PFSK-1 (cell line): ENCODE measurements at regions not wholly inside any gene's neighbourhood (a gene's known extent, or its start where the extent isn't known, plus 50 kb on each side); places are given as distances from the start of the nearest gene placed in this dataset.

Experiments
- POLR2AphosphoS5 ChIP-seq: IDR thresholded peaks from 2 replicates; pipeline ENCODE4 v1.6.1; 2012; ENCODE audit warnings: low read depth, mild to moderate bottlenecking, control low read depth, low read length, moderate library complexity
- REST ChIP-seq, 2 experiments: IDR thresholded peaks; 2 replicates each; pipeline versions ENCODE4 v1.6.1 to v1.8.0; 2011 to 2012; ENCODE audit warnings: low read depth in 2 of 2, low read length in 2 of 2, control low read depth in 1 of 2, inconsistent platforms in 1 of 2, mild to moderate bottlenecking in 1 of 2, moderate library complexity in 1 of 2; ENCODE audit not compliant: insufficient read depth in 1 of 2
- SIN3A ChIP-seq: IDR thresholded peaks from 2 replicates; pipeline ENCODE4 v1.6.1; 2012; ENCODE audit warnings: mild to moderate bottlenecking, low read length, moderate library complexity, borderline replicate concordance; ENCODE audit not compliant: insufficient read depth
- TAF1 ChIP-seq: IDR thresholded peaks from 2 replicates; pipeline ENCODE4 v1.6.1; 2012; ENCODE audit warnings: low read length, control low read depth, borderline replicate concordance; ENCODE audit not compliant: insufficient read depth

GRCh38 chr20:7291323-7291943 is 523.9 kb downstream of the BMP2 start:
- TF ChIP-seq REST (IDR thresholded peaks at IDR 0.05; ENCODE audit: insufficient read depth in 1 of 2, low read depth in 2 of 2, low read length in 2 of 2) (no peak), SIN3A (no peak), POLR2AphosphoS5 (no peak), TAF1 (no peak)
